Activated CD8-positive, alpha-beta T cell treated with anti-CD3 and anti-CD28 coated beads for 36 hours (primary cell): ENCODE measurements at regions not wholly inside any gene's neighbourhood (a gene's known extent, or its start where the extent isn't known, plus 50 kb on each side); places are given as distances from the start of the nearest gene placed in this dataset.
A peak's percentile ranks its signal among the peaks of the same experiment; 100 is the strongest.

ENCODE experiments used
- ATAC-seq: fragments of 200-7000 bp; cut with Tn5 transposase; one replicate; pipeline ENCODE4 v1.10.0; 2021; ENCODE audit warnings: mild to moderate bottlenecking, moderate library complexity
- CTCF ChIA-PET: fragments of 350-600 bp; sonication (Branson Sonifier 250); formaldehyde crosslinking; loops from one replicate; lab custom pipeline; 2021; ENCODE audit warnings: antibody characterized with exemption; lab: Charles Lee
- POLR2A ChIA-PET: fragments of 350-600 bp; sonication (Branson Sonifier 250); formaldehyde crosslinking; loops from one replicate; lab custom pipeline; 2021; ENCODE audit warnings: antibody characterized with exemption; lab: Charles Lee
- DNase-seq: peaks from one replicate; pipeline ENCODE4 v3.0.0-alpha.2; 2020
- H3K27ac Mint-ChIP-seq: one replicate; pipeline ENCODE4 v1.8.0; 2021; ENCODE audit warnings: mild to moderate bottlenecking, mixed read lengths
- H3K27me3 Mint-ChIP-seq: one replicate; pipeline ENCODE4 v1.8.0; 2021; ENCODE audit warnings: mixed read lengths
- H3K36me3 Mint-ChIP-seq: one replicate; pipeline ENCODE4 v1.8.0; 2021; ENCODE audit warnings: low read depth, mixed read lengths
- H3K4me1 Mint-ChIP-seq: one replicate; pipeline ENCODE4 v1.8.0; 2021; ENCODE audit warnings: low read depth, mixed read lengths
- H3K4me3 Mint-ChIP-seq: one replicate; pipeline ENCODE4 v1.8.0; 2021; ENCODE audit warnings: mild to moderate bottlenecking, moderate library complexity, mixed read lengths
- H3K9me3 Mint-ChIP-seq: one replicate; pipeline ENCODE4 v1.8.0; 2021; ENCODE audit warnings: mixed read lengths
- intact Hi-C: fragments of 100-400 bp; cut with micrococcal nuclease; formaldehyde crosslinking; loops from one replicate; pipeline ENCODE4 v1.10.0; 2022
- TF ChIP-seq, protein P1 (sequence below): fragments of 200-600 bp; IDR thresholded peaks from one replicate; pipeline ENCODE4 v1.8.0; 2022; ENCODE audit warnings: antibody characterized with exemption, mild to moderate bottlenecking

DNA sequence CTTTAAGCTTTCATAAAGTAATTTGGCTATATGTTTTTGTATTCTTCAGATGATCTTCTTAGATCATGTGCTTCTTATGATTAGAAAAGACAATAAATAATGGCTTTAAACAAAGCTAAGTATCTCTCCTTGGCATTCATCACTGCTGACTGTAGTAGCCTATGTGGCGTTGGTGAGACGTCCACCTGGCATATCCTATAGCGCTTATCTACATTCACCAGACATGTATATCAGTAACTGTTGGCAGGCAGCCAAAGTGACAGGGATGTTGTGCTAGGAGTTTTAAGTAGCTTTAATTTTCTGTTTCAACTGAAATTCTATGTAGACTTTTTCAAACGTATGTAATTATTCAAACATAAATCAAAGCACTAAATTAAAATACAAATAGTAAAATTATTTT lies 276.4 kb downstream of the IL15 start:
- peaks cover 2% of the 10 kb centered on the region for H3K27me3 Mint-ChIP-seq
- CTCF ChIA-PET, result no interaction called here
- DNase-seq, result peak; percentile 4
- no peak overlapping the region for H3K27ac Mint-ChIP-seq
- H3K36me3 Mint-ChIP-seq, result no peaks in the 10 kb centered on the region
- H3K9me3 Mint-ChIP-seq, result no peaks in the 10 kb centered on the region
- intact Hi-C loops, result no loop called here
- no peaks in the 10 kb centered on the region for H3K4me1 Mint-ChIP-seq
- ATAC-seq, result no peak
- TF ChIP-seq, protein P1, sequence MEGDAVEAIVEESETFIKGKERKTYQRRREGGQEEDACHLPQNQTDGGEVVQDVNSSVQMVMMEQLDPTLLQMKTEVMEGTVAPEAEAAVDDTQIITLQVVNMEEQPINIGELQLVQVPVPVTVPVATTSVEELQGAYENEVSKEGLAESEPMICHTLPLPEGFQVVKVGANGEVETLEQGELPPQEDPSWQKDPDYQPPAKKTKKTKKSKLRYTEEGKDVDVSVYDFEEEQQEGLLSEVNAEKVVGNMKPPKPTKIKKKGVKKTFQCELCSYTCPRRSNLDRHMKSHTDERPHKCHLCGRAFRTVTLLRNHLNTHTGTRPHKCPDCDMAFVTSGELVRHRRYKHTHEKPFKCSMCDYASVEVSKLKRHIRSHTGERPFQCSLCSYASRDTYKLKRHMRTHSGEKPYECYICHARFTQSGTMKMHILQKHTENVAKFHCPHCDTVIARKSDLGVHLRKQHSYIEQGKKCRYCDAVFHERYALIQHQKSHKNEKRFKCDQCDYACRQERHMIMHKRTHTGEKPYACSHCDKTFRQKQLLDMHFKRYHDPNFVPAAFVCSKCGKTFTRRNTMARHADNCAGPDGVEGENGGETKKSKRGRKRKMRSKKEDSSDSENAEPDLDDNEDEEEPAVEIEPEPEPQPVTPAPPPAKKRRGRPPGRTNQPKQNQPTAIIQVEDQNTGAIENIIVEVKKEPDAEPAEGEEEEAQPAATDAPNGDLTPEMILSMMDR, result no peak
- POLR2A ChIA-PET, result no interaction called here
- no peak overlapping the region for H3K4me3 Mint-ChIP-seq

DNA sequence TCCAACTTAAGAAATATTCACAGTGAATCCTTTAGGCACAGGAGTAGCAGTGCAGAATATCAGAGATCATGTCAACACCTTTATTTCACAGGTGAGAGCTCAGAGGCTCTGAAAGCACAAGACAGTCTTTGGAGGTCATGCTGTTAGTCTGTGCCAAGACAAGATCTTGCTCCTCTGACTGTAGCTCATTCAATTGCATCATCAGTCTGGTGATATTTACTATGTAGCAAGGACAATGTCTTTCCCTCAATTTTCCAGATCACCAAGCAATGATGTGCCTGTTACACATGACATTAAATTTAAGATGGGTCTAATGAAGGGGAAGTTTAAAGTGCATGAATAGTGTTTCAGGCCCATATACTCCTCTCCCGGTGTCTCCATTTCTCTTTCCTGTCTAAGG lies 277.5 kb downstream of the IL15 start:
- intact Hi-C loops, result no loop called here
- Mint-ChIP-seq H3K9me3 (no peaks in the 10 kb centered on the region), H3K27ac (no peak overlapping the region), H3K27me3 (peaks cover 2% of the 10 kb centered on the region), H3K36me3 (no peaks in the 10 kb centered on the region), H3K4me3 (no peak overlapping the region), H3K4me1 (no peaks in the 10 kb centered on the region)
- TF ChIP-seq, protein P1, result no peak
- ChIA-PET POLR2A (no interaction called here), CTCF (no interaction called here)
- DNase-seq, result no peak
- no peak for ATAC-seq

DNA sequence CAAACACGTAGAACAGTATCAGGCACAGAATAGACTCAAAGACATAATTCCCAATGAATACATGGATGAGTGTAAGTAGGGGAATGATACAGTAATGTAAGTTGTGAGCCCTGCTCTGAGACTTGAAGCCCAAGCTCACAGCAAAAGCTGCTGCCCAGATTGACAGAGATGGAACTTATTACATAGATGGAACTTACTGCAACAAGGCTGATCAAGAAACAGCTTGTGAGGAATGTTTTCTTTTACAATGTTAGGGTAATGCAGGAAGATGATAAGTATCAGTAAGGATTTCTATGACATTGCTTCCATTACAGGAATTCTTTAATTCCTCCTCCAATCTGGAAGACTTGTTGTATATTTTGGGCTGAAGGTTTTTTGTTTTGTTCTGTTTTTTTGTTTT lies 278.4 kb downstream of the IL15 start:
- H3K36me3 Mint-ChIP-seq, result no peaks in the 10 kb centered on the region
- no peak overlapping the region for H3K4me3 Mint-ChIP-seq
- no peaks in the 10 kb centered on the region for H3K27me3 Mint-ChIP-seq
- ATAC-seq (no peak), DNase-seq (no peak)
- intact Hi-C loops, result no loop called here
- no peak overlapping the region for H3K27ac Mint-ChIP-seq
- H3K4me1 Mint-ChIP-seq, result no peaks in the 10 kb centered on the region
- H3K9me3 Mint-ChIP-seq, result no peaks in the 10 kb centered on the region
- CTCF ChIA-PET, result no interaction called here
- POLR2A ChIA-PET, result no interaction called here
- TF ChIP-seq, protein P1, result no peak

DNA sequence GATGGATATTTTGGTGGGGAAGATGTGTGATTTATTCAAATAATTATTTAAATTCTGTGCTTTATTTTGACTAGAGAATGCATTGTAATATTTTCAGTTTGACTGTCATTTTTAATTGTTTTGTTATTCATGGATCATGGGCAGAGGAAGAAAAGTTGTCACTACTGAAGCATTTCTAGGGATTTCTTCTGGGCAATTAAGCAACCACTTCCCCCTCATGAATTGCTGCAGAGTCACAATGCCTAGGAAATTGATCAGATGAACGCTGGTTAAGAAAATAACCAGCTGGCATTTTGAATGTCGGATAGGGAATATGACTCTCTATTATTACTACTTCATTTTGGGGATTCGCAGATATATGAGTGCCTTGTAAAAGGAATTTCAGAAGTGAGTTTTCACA lies 283.3 kb downstream of the IL15 start:
- H3K9me3 Mint-ChIP-seq, result no peaks in the 10 kb centered on the region
- TF ChIP-seq, protein P1, result no peak
- POLR2A ChIA-PET, result no interaction called here
- intact Hi-C loops, result no loop called here
- H3K36me3 Mint-ChIP-seq, result no peaks in the 10 kb centered on the region
- H3K4me1 Mint-ChIP-seq, result no peaks in the 10 kb centered on the region
- CTCF ChIA-PET, result no interaction called here
- no peaks in the 10 kb centered on the region for H3K27me3 Mint-ChIP-seq
- H3K27ac Mint-ChIP-seq, result no peak overlapping the region
- no peak for DNase-seq
- H3K4me3 Mint-ChIP-seq, result no peak overlapping the region
- no peak for ATAC-seq

DNA sequence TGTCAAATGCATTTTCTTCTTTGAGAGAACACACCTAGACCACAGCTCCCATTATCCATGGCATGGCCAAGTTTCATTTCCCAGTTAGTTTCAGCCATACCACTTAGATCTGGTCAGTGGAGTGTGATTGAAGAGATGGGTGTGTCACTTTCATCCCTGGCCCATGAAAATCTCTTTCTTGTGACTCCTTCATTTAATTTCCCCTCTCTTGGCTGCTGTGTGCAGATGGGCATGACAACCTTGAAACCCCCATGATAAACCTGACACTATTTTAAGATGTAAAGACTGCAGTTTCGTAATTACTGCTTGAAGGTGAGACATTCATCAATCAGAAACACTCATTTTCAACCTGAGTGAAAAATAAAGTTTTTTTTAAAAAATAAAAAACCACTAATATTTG lies 284.9 kb downstream of the IL15 start:
- Mint-ChIP-seq H3K4me1 (no peaks in the 10 kb centered on the region), H3K27me3 (no peaks in the 10 kb centered on the region), H3K27ac (no peak overlapping the region), H3K9me3 (no peaks in the 10 kb centered on the region), H3K4me3 (no peak overlapping the region), H3K36me3 (no peaks in the 10 kb centered on the region)
- ATAC-seq, result no peak
- DNase-seq, result no peak
- intact Hi-C loops, result no loop called here
- CTCF ChIA-PET, result no interaction called here
- POLR2A ChIA-PET, result no interaction called here
- TF ChIP-seq, protein P1, result no peak
